ENCODE measurements at regions not wholly inside any gene's neighbourhood (a gene's known extent, or its start where the extent isn't known, plus 50 kb on each side); places are given as distances from the start of the nearest gene placed in this dataset.

GRCh38 chr11:91513734-91514133 is 710.9 kb upstream of the FAT3 start:
- no peaks in the 10 kb centered on the region for H3K79me2 ChIP-seq (ENCODE audit: low read length)
- no peak for DNase-seq
- H3K4me2 ChIP-seq (ENCODE audit: low read depth, low read length), result no peak overlapping the region
- H3F3A ChIP-seq (ENCODE audit: insufficient read depth, low read length), result no peaks in the 10 kb centered on the region
- H3K4me3 ChIP-seq (ENCODE audit: low read length), result no peak overlapping the region
- no peaks in the 10 kb centered on the region for H3K36me3 ChIP-seq (replicated peaks; ENCODE audit: insufficient read depth, low read length)
- no peaks in the 10 kb centered on the region for H3K9me2 ChIP-seq (replicated peaks; ENCODE audit: insufficient read depth, low read length)
- H2AFZ ChIP-seq (ENCODE audit: low read length), result no peak overlapping the region
- H3K27ac ChIP-seq (ENCODE audit: low read length), result no peak overlapping the region
- H3K27me3 ChIP-seq (replicated peaks; ENCODE audit: insufficient read depth, low read length), result no peaks in the 10 kb centered on the region
- H3K9ac ChIP-seq (ENCODE audit: low read length), result no peak overlapping the region
- H3K9me3 ChIP-seq (replicated peaks; ENCODE audit: insufficient read depth, low read length), result no peaks in the 10 kb centered on the region
- no peaks in the 10 kb centered on the region for H3K4me1 ChIP-seq (ENCODE audit: low read length)
- H4K20me1 ChIP-seq (ENCODE audit: insufficient read depth, low read length), result no peaks in the 10 kb centered on the region
- TF ChIP-seq CTCF (IDR thresholded peaks at IDR 0.05; ENCODE audit: low read length) (no peak), EZH2 (optimal IDR thresholded peaks at IDR 0.05; ENCODE audit: low read depth, low read length) (no peak), EZH2phosphoT487 (IDR thresholded peaks at IDR 0.05; ENCODE audit: low read length) (no peak)

GRCh38 chr11:91497847-91498246 is 726.8 kb upstream of the FAT3 start:
- H3K9me2 ChIP-seq (replicated peaks; ENCODE audit: insufficient read depth, low read length), result no peaks in the 10 kb centered on the region
- H2AFZ ChIP-seq (ENCODE audit: low read length), result no peak overlapping the region
- H3K79me2 ChIP-seq (ENCODE audit: low read length), result no peaks in the 10 kb centered on the region
- H4K20me1 ChIP-seq (ENCODE audit: insufficient read depth, low read length), result no peaks in the 10 kb centered on the region
- no peak overlapping the region for H3K4me3 ChIP-seq (ENCODE audit: low read length)
- no peak for TF ChIP-seq EZH2 (optimal IDR thresholded peaks at IDR 0.05; ENCODE audit: low read depth, low read length)
- no peak for TF ChIP-seq EZH2phosphoT487 (IDR thresholded peaks at IDR 0.05; ENCODE audit: low read length)
- no peak for TF ChIP-seq CTCF (IDR thresholded peaks at IDR 0.05; ENCODE audit: low read length)
- H3K27me3 ChIP-seq (replicated peaks; ENCODE audit: insufficient read depth, low read length), result no peaks in the 10 kb centered on the region
- H3K4me2 ChIP-seq (ENCODE audit: low read depth, low read length), result no peak overlapping the region
- no peak for DNase-seq
- no peak overlapping the region for H3K27ac ChIP-seq (ENCODE audit: low read length)
- no peaks in the 10 kb centered on the region for H3F3A ChIP-seq (ENCODE audit: insufficient read depth, low read length)
- no peaks in the 10 kb centered on the region for H3K9me3 ChIP-seq (replicated peaks; ENCODE audit: insufficient read depth, low read length)
- H3K36me3 ChIP-seq (replicated peaks; ENCODE audit: insufficient read depth, low read length), result no peaks in the 10 kb centered on the region
- H3K9ac ChIP-seq (ENCODE audit: low read length), result no peak overlapping the region
- no peaks in the 10 kb centered on the region for H3K4me1 ChIP-seq (ENCODE audit: low read length)

GRCh38 chr11:91495837-91496236 is 728.8 kb upstream of the FAT3 start:
- no peak for TF ChIP-seq EZH2 (optimal IDR thresholded peaks at IDR 0.05; ENCODE audit: low read depth, low read length)
- no peak for TF ChIP-seq CTCF (IDR thresholded peaks at IDR 0.05; ENCODE audit: low read length)
- TF ChIP-seq EZH2phosphoT487 (IDR thresholded peaks at IDR 0.05; ENCODE audit: low read length), result no peak
- no peaks in the 10 kb centered on the region for H3K9me3 ChIP-seq (replicated peaks; ENCODE audit: insufficient read depth, low read length)
- no peaks in the 10 kb centered on the region for H4K20me1 ChIP-seq (ENCODE audit: insufficient read depth, low read length)
- no peak overlapping the region for H2AFZ ChIP-seq (ENCODE audit: low read length)
- no peaks in the 10 kb centered on the region for H3F3A ChIP-seq (ENCODE audit: insufficient read depth, low read length)
- no peak overlapping the region for H3K4me3 ChIP-seq (ENCODE audit: low read length)
- no peak overlapping the region for H3K9ac ChIP-seq (ENCODE audit: low read length)
- H3K36me3 ChIP-seq (replicated peaks; ENCODE audit: insufficient read depth, low read length), result no peaks in the 10 kb centered on the region
- H3K4me2 ChIP-seq (ENCODE audit: low read depth, low read length), result no peak overlapping the region
- H3K9me2 ChIP-seq (replicated peaks; ENCODE audit: insufficient read depth, low read length), result no peaks in the 10 kb centered on the region
- no peaks in the 10 kb centered on the region for H3K4me1 ChIP-seq (ENCODE audit: low read length)
- H3K27ac ChIP-seq (ENCODE audit: low read length), result no peak overlapping the region
- H3K27me3 ChIP-seq (replicated peaks; ENCODE audit: insufficient read depth, low read length), result no peaks in the 10 kb centered on the region
- no peaks in the 10 kb centered on the region for H3K79me2 ChIP-seq (ENCODE audit: low read length)
- no peak for DNase-seq
